Fibroblast of skin of left biceps (primary cell): ENCODE measurements at regions not wholly inside any gene's neighbourhood (a gene's known extent, or its start where the extent isn't known, plus 50 kb on each side); places are given as distances from the start of the nearest gene placed in this dataset.
"Not testable (repeated sequence)": the region's sequence is repeated elsewhere in the genome, so short reads cannot be mapped to it uniquely, and the experiment has no call there.

Experiments
- DNase-seq, 2 experiments: peaks; one replicate each; pipeline ENCODE4 v3.0.0-alpha.2; 2013; ENCODE audit warnings: low read depth in 2 of 2

DNA sequence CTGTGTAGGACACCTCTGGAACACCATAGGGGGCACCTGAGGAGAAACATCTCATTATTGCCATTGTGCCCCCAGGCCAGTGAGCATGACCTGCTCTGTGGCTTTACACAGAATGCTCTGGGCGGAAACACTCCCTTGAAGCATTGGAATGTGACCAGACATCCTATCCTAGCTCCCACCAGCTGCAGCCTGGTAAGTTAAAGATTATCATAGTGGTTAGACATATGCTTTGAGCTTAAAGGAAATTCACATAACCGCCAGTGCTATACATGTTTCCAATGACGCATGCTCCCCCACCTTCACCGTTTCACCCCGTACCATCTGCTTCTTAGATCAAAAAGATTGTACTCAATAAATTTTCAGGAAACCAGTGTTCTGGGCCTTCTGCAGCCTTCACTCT is 217.7 kb upstream of the CENPE start:
- no peak for DNase-seq

DNA sequence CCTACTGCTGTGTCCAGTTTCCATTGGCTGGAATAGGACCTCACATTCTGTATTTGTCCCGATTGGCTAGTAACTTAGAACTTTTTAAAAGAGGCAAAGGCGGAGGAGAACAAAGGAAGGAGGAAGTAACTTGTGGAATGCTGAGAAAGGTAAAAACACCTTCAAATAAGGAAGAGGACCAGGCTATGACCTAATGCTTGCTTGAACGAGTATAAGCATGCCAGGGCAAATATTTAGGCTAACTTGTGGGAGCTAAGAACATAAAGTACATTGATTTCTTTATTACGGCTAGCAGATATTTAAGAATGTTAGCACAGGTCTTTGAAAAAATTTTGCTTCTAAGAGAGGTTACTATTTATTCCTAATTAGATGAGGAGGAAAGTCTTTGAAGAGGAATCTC is 214.5 kb upstream of the CENPE start:
- not testable (repeated sequence) for DNase-seq

DNA sequence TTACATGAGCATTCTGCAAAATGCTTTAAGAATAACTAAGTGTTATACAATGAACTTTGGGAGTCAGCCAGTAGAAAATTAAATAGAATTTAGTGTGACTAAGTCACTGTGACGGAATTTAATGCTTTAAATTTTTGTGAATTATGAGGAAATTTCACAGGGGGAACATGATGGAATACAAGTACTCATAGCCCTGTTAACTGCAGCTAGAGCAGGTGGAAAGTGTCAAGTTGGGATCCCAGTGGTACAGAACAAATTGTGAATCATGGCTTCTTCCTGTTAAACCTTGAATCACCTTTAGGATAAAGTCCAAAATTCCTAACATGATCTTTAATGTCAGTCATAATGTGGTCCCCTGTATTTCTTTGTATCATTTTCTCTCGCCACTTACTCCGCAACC is 212.2 kb upstream of the CENPE start:
- no peak for DNase-seq

DNA sequence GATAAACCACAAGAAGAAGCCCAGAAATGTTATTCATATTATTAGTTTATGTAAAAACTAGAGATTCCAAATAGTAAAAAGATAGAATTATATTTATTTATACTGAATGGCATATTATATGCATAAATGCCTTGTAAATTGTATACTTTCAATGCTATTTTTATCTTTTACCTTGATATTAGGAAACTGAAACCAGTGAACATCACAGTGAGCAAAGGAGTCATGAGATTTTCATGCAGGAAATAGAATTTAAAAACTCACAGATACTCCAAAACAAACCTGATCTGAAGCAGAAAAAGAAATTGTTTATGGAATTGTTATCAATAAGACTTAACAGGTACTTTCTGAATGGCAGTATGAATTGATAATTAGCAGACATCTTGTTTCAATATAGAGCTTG is 207.3 kb upstream of the CENPE start:
- DNase-seq = no peak

DNA sequence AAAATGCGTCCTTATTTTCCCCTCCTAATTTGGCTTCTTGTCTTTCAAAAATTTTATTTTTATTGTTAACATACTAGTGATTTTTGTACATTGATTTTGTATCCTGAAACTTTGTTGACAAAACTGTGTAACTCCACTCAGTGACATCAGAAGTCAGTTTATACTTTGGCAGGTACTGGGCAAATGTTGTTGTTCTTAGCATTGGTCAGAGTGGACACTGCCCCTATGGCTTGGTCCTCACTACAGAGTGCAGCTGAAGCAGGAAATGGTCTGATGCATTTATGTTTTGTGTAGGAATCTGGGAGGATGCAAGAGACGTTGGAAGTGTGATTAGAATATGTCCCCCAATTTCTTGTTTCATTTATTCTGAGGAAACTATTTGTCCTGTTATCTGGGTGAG is 205.5 kb upstream of the CENPE start:
- no peak for DNase-seq

DNA sequence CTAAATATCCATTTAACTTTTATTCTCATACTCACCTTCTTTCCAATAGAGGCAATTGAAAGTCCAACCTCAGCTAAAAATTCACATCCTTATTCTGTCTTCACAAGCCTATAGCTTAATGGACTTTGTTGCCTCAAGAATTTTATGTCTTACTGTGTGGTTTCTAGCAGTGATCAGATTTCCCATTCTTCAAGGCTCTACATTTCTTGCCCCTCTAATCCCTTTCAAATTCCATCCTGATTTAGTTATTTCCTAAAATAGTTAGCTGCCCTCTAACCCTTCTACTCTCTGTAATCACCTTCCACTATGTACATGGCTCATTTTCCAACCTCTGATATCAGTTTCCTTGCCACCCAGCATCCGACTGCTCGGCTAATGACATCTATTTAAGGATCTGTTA is 204.1 kb upstream of the CENPE start:
- DNase-seq = no peak

DNA sequence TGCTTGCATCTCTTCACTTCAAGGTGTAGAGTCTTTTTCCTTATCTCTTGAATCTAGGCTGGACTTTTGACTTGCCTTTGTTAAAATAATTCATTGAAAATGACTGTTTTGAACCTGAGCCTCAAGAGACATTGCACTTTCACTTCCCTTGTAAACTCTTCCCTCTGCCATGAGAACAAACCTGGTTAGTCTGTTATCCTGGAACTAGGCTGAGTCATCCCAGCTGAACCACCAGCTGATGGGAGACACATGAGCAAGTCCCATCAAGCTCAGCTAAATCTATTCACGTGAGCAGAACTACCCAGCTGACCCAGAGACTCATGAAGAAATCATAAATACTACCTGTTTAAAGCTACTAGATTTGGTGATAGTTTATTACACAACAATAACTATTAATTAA is 202.3 kb upstream of the CENPE start:
- DNase-seq = no peak

DNA sequence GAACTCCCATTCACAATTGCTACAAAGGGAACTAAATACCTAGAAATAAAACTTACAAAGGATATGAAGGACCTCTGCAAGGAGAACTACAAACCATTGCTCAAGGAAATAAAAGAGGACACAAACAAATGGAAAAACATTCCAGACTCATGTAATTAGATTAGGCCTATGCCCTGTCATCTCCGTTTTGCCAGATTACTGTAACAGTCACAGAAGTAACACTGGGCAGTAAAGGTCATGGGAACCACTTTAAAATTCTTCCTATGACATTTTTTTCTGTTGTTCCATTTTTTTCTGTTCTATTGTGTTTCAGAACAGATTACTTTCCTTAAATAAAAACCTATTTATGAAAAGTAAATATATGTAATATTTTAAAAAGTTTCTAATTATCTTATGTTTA is 199.4 kb upstream of the CENPE start:
- no peak for DNase-seq

DNA sequence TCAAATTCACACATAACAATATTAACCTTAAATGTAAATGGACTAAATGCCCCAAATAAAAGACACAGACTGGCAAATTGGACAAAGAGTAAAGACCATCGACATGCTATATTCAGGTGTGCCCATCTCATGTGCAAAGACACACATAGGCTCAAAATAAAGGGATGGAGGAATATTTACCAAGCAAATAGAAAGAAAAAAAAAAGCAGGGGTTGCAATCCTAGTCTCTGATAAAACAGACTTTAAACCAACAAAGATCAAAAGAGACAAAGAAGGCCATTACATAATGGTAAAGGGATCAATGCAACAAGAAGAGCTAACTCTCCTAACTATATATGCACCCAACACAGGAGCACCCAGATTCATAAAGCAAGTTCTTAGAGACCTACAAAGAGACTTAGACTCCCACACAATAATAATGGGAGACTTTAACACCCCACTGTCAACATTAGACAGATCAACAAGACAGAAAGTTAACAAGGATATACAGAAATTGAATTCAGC is 189.4 kb upstream of the CENPE start:
- not testable (repeated sequence) for DNase-seq

DNA sequence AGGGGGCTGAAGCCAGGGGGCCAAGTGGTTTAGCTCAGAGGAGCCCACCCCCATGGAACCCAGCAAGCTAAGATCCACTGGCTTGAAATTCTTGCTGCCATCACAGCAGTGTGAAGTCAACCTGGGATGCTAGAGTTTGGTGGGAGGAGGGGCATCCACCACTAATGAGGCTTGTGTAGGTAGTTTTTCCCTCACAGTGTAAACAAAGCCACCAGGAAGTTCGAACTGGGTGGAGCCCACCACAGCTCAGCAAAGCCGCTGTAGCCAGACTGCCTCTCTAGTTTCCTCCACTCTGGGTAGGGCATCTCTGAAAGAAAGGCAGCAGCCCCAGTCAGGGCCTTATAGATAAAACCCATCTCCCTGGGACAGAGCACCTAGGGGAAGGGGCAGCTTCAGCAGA is 187.4 kb upstream of the CENPE start:
- not testable (repeated sequence) for DNase-seq

DNA sequence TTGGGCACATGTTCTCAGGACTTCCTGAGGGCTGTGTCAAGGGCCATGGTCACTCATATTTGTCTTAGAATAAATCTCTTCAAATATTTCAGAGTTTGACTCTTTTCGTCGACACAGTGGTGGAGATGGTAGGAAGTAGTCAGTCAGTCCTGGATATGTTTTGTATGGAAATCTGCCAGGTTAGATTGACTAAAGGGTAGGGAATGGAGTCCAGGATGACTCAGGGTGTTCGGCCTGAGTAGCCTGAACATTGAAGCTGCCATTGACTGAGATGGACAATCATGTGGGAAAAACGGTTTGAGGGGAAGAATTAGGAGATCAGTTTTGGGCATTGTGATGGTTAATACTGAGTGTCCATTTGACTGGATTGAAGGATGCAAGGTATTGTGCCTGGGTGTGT is 177.1 kb upstream of the CENPE start:
- no peak for DNase-seq

DNA sequence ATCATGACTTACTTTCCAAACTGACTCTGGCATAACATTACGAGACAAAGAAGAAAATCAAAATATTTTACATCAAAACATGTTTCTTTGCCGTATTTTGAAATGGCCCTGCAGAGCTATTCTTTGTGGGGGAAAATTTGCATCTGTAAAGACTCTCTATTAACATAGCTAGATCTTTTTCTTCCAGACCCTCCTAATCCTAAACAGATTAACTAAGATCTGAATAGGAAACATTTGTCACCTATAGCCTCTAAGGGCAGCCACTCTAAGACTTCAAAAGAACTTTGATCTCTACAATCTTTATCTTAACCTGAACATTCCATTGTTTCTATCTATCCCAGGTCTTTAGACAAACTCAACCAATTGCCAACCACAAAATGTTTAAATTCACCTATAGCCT is 176.6 kb upstream of the CENPE start:
- DNase-seq = no peak

DNA sequence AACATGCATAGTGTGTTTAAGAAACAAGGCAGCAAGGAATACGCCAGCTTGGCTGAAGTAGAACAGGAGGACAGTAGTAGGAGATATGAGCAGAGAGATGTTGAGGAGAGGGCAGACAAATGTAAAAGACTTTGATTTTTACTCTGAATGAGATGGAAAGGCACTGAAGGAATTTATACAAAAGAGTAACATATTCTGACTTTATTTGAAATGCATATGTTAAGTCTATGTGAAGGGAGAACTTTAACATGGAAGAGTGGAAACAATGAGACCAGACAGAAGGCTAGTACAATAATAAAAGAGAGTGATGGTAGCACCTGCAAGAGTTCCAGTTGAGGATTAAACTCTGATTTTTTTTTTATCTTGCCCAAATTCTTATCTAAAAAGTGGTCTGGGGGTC is 176.2 kb upstream of the CENPE start:
- DNase-seq = no peak

DNA sequence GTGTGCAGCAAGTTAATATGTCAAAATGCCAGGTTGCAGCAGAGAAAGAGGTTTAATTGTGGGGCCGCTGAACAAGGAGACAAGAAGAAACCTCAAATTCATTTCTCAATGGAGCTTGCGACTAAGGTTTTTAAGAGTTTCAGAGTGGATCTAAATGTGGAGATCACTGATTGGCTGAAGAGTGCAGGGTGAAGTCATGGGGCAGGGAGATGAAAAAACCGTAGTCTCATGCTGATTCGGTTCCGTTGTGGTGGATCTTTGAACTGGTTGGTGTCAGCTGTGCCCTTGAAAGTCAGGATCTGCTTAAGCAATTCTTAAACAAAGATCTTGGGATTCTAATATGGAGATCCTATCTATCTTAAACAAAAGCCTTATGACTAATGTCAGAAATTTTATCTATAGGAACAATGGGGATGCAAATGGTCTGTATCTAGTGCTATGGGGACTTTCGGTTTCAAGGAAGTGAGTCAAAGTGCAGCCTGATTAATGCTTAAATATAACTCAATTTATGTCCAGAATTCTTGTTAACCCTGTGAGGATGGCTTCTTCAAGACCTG is 173.9 kb upstream of the CENPE start:
- no peak for DNase-seq

DNA sequence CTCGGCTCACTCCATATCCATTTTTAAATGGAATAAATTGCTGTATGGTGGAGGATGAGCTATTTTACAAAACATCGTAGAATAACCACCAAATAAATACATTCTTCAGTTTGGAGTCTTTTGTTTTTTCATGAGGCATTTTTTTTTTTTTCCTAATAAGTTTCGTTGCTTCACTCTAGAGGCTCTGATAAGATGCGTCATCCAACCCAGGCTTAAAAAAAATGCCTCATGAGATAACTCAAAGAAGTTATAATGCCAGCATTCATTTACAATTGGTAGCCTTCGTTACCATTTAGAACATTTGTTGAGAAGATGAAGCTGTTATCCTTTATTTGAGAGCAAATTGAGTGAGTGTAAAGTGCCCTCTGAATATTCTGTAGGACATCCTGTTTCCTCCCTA is 172.2 kb upstream of the CENPE start:
- DNase-seq = no peak

DNA sequence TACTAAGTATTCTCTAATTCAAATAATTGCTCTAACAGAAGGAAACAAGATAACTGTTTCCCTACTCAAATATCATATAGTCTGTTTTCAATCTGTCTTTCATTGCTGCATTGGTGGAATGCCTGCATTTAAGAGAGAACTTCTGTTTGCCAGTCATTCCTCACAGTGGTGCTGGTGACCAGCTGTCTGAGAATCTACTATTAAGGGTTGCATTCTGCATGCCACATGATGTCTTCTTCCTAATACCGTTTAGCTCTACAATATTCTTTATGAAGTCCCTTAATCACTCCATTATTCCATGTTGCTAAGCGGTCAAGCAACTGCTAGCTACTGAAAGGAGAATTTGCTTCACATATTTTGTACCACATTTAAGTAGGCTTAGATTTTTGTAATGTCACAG is 167.1 kb upstream of the CENPE start:
- no peak for DNase-seq

DNA sequence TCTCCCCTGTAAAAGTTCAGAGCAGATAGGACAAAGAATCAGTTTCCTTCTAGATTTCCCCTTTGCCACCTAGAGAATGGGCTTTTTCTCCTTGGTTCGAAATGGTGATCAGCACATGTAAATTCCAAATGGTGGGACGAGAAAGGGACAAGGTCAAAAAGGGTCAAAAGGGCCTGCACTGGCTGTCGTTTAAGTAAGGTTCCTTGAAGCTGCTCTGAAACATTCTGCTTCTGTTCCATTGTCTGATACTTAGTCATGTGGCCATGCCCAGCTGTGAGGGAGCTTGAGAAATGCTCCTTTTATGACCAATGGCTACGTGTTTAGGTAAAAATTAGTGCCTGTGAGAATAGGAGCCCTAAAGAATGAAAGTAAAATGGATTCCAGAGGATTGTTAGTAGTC is 165.9 kb upstream of the CENPE start:
- DNase-seq = no peak

DNA sequence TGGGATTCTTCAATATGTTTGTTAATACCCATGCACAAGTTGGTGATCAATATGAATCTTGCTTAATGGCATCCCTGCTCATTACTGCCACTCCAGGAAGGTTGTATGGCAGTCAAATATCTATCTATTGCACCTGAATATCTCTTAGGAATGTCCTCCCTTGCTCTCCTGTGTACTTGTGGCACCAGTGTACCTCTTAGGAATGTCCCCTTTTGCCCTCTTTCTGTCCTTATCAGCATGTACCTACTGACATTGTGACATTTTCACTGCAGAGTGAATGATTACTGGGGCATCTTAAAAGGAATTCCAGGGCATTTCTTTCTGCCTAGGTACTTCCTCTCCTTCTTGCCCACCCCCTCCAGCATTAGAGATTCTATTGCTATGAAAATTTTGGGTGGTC is 163.8 kb upstream of the CENPE start:
- no peak for DNase-seq

DNA sequence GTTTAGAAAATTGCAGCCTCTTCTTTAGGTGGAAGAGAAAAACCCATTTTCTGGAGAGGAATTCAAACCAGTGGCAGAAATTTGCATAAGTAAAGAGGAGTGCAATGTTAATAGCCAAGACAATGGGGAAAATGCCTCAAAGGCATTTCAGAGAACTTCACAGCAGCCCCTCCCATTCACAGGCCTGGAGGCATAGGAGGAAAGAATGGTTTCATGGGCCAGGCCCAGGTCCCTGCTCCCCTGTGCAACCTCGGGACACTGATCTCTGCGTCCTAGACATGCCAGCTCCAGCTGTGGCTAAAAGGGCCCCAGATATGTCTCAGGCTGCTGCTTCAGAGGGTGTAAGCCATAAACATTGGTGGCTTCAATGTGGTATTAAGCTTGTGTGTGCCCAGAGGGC is 161.8 kb upstream of the CENPE start:
- DNase-seq = no peak

DNA sequence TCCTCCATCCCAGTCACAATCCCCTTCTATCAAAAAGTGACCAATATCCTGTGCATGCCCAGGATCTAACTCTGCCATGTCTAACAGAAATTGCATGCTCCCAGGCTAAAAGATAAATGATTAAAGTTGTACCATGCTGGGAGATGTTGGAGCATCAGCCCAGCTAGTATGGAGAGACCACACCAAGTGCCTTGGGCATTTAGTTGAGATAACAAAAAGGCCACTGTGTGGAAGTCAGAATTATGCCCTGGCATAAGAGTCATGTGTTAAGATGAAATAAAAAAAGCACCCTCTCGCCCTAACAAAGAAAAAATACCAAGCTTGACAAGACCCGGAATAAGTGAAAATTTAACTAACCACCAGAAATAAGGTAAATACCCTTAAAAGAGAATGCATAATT is 155.9 kb upstream of the CENPE start:
- DNase-seq = no peak

DNA sequence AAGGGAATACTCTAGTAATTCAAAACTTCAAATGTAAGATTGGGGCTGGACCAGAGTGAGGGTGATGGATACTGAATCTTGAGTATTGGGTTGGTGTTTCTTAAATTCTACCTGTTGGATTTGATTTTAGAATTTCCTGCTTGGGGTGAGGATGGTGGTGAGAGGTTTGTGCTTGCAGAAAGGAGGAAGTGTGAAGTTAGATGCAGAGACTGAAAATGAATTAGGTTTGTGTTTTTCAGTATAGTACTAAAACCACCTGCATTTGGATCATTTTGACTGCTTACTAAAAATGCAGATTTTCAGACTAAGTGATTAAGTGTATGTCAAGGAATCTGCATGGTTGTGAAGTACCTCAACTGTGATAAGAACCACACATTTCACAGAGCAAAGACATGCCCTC is 131.5 kb upstream of the CENPE start:
- no peak for DNase-seq

DNA sequence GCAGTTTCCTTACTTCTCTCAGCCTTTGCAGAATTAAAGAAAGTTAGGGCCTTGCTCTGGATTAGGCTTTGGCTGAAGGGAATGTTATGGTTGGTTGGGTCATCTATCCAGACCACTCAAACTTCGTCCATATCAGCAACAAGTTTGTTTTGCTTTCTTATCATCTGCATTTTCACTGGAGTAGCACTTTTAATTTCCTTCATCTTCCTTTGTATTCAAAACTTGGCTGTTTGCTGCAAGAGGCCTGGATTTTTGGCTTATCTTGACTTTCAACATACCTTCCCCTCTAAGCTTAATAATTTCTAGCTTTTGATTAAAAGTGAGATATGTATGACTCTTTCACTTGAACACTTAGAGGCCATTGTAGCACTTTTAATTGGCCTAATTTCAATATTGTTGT is 126.7 kb upstream of the CENPE start:
- no peak for DNase-seq

DNA sequence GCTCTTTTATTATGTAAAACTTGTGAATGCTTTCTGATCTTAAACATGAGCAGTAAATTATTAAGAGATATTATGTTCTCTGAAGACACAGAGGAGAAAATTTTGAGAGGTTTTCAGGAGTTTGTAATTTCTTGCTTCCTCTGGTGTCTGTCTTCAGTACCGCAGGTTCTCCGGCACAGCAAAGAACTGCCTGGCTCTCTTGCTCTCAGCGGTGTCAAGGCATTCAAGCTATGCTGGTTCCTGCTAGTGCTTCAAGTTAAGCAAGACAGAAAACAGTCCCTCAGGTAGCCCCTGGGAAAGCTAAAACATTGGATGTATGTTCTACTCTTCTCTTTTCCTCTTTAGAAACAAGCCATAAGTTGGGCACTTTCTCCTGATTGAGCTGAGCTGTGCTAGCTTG is 120.2 kb upstream of the CENPE start:
- DNase-seq = no peak

DNA sequence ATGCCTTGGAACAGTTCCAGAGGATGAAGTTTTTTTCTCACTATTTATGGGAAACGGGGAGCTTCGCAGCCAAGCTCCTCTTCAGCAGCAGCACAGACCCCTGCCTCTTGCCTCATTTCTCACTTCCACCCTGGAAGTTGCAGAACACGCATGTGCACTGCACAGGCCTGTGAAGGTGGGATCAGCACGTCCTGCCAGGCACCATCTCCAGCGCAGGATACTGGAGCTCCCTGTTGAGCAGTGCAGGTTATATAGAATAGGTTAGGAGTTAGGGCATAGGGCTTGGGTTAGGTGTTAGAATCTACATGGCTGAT is 110.1 kb upstream of the CENPE start:
- DNase-seq = no peak
